Mucosa of rectum (tissue), 2 donors: ENCODE measurements at regions not wholly inside any gene's neighbourhood (a gene's known extent, or its start where the extent isn't known, plus 50 kb on each side); places are given as distances from the start of the nearest gene placed in this dataset.

ENCODE experiments used
- H3K27ac ChIP-seq, 2 donors: one replicate each; pipeline ENCODE4 v1.7.0; 2013; ENCODE audit warnings: inconsistent platforms in 2 of 2, low read depth in 2 of 2, low read length in 2 of 2
- H3K27me3 ChIP-seq, 2 donors: one replicate each; pipeline ENCODE4 v1.7.0; 2013; ENCODE audit warnings: low read length in 2 of 2; ENCODE audit not compliant: control insufficient read depth in 2 of 2, insufficient read depth in 2 of 2
- H3K36me3 ChIP-seq, 2 donors: one replicate each; pipeline ENCODE4 v1.7.0; 2013; ENCODE audit warnings: low read length in 2 of 2; ENCODE audit not compliant: control insufficient read depth in 2 of 2, insufficient read depth in 2 of 2
- H3K4me1 ChIP-seq, 2 donors: one replicate each; pipeline ENCODE4 v1.7.0; 2013; ENCODE audit warnings: low read length in 2 of 2, mild to moderate bottlenecking in 1 of 2; ENCODE audit not compliant: control insufficient read depth in 2 of 2, insufficient read depth in 2 of 2
- H3K4me3 ChIP-seq, 2 donors: one replicate each; pipeline ENCODE4 v1.7.0; 2013; ENCODE audit warnings: low read length in 2 of 2
- H3K9ac ChIP-seq, 2 donors: one replicate each; pipeline ENCODE4 v1.7.0; 2013; ENCODE audit warnings: low read length in 2 of 2, low read depth in 1 of 2, mild to moderate bottlenecking in 1 of 2
- H3K9me3 ChIP-seq, 2 donors: one replicate each; pipeline ENCODE4 v1.7.0; 2013; ENCODE audit warnings: low read length in 2 of 2; ENCODE audit not compliant: control insufficient read depth in 2 of 2
- donor health status: healthy.
- donor health status: Normal muscosa, but diverticular disease.

DNA sequence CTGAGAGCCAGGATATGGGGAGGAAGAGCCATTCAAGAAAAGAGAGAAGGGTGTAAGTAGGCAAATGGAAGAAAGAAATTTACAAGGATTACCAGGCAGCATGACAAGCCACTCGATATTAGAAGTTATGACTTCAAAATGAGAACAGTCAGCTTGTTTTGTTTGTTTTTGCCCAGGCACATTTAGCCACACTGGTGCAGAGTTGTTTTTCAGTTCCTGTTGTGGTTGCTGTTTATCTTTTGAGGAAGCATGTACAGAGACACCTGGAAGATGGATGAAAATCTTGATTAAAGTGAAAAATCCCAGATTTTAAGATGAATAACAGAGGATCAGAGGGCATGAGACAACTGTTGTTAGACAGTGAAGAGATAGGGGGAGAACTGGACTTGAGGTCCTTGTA, 199.1 kb downstream of the MTRR start:
- no peaks in the 10 kb centered on the region for H3K4me1 ChIP-seq
- no peak overlapping the region for H3K9ac ChIP-seq
- H3K9me3 ChIP-seq: no peaks in the 10 kb centered on the region

GRCh38 chr5:8070138-8070537, 201.2 kb downstream of the MTRR start:
- no peaks in the 10 kb centered on the region for H3K27me3 ChIP-seq
- H3K36me3 ChIP-seq: no peaks in the 10 kb centered on the region
- no peak overlapping the region for H3K9ac ChIP-seq
- H3K4me3 ChIP-seq: no peak overlapping the region
- H3K9me3 ChIP-seq: no peaks in the 10 kb centered on the region
- H3K27ac ChIP-seq: no peak overlapping the region
- H3K4me1 ChIP-seq: no peaks in the 10 kb centered on the region

More for the DNA sequence above, 199.1 kb downstream of the MTRR start:
- no peaks in the 10 kb centered on the region for H3K27me3 ChIP-seq
- no peak overlapping the region for H3K27ac ChIP-seq
- no peaks in the 10 kb centered on the region for H3K36me3 ChIP-seq
- no peak overlapping the region for H3K4me3 ChIP-seq

DNA sequence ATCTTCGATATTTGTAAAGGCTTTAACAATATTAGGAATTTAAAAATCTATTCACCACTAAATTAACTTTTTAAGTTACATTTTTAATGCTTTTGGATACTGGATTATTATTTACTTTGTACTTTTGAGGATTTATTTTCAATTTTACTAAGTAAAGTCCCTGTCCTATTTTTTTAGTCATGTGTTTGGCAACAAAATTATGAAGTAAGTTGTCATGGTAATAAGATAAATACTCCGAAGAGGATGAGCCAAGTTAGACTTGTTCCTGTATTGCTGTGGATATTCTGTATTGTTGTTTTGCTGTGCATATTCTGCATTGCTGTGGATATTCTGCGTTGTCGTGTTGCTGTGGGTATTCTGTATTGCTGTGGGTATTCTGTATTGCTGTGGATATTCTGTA, 210.1 kb downstream of the MTRR start:
- Histone ChIP-seq H3K27ac (no peak overlapping the region), H3K9me3 (no peaks in the 10 kb centered on the region), H3K4me3 (no peak overlapping the region)

DNA sequence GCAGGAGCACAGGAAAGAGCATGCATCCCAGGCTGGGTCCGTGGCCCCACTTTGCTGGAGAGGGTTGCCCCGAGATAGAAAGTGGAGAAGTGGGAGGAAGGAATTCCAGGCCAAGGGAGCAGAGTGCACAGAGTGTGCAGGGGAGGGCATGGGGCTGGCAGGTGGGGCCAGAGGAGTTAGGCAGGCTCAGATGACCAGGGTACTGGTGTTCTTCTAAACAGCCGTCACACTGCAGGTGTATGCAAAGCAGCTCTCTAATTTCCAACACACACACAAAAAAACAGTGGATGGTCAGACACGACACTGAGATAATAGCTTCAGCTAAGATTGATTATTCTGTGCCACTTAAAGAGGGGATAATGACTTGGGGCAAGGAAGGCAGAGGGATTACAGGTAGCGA, 212.2 kb downstream of the MTRR start:
- Histone ChIP-seq H3K4me1 (no peaks in the 10 kb centered on the region), H3K9ac (no peak overlapping the region), H3K9me3 (no peaks in the 10 kb centered on the region), H3K4me3 (no peak overlapping the region), H3K36me3 (no peaks in the 10 kb centered on the region), H3K27me3 (no peaks in the 10 kb centered on the region), H3K27ac (no peak overlapping the region)

More for the DNA sequence above, 210.1 kb downstream of the MTRR start:
- Histone ChIP-seq H3K27me3 (no peaks in the 10 kb centered on the region), H3K4me1 (no peaks in the 10 kb centered on the region), H3K9ac (no peak overlapping the region), H3K36me3 (no peaks in the 10 kb centered on the region)

DNA sequence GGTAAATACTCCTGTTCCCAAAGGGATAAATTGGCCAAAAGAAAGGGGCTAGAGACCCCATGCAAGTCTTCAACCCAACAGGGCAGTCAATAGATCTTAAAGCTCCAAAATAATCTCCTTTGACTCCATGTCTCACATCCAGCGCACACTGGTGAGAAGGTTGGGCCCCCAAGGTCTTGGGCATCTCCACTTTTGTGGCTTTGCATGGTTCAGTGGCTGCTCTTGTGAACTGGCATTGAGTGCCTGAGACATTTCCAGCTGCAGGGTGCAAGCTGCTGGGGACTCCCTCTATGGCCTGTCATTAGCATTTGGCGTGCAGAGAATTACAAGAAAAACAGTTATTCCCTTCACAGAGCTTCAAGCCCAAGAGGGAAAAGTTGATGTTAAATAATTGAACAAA, 224.7 kb downstream of the MTRR start:
- Histone ChIP-seq H3K27me3 (no peaks in the 10 kb centered on the region), H3K27ac (no peak overlapping the region), H3K9me3 (no peaks in the 10 kb centered on the region), H3K4me1 (no peaks in the 10 kb centered on the region), H3K4me3 (no peak overlapping the region), H3K36me3 (no peaks in the 10 kb centered on the region), H3K9ac (no peak overlapping the region)

DNA sequence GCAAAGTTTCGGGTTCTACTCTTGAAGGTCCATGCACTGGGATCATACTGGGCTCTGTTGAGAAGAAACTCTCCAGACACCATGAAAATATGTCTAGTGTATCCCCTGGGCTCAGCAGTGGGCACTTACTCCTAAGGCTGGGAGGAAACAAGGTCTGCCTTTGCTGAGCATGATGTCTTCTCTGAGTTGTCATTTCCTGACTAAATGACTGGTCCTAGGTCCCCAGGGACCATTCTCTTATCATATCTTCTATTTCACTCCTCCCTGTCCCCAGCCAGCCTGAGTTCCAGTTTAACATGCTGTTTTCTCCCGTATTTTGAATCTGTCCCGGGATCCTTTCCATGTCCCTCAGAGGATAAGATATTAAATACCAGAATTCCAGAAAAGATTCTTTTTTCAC, 225.4 kb downstream of the MTRR start:
- Histone ChIP-seq H3K4me3 (no peak overlapping the region), H3K27ac (no peak overlapping the region), H3K27me3 (no peaks in the 10 kb centered on the region), H3K9ac (no peak overlapping the region), H3K36me3 (no peaks in the 10 kb centered on the region), H3K9me3 (no peaks in the 10 kb centered on the region), H3K4me1 (no peaks in the 10 kb centered on the region)

DNA sequence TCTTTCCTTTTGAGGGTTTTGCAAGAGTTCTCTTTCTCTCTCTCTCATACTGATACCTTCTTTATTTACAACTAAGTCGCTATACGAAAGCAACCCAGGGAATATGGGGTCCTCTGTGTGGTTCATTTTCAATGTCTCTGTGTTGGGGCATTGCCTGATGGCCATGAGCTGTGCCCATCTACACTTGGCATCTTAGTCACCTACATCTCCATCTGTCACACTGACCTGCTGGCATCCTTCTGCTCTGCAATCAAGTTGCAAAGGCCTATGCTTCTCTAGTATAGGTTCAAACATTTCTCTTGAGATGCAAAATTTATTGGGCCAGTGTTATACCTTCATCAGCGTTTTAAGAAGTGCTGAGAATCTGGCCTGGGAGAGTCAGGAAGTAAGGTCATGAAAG, 228.2 kb downstream of the MTRR start:
- Histone ChIP-seq H3K9me3 (no peaks in the 10 kb centered on the region), H3K4me3 (no peak overlapping the region), H3K9ac (no peak overlapping the region), H3K36me3 (no peaks in the 10 kb centered on the region), H3K27me3 (no peaks in the 10 kb centered on the region), H3K4me1 (no peaks in the 10 kb centered on the region), H3K27ac (no peak overlapping the region)

- H3K9ac ChIP-seq: no peak overlapping the region
- no peak overlapping the region for H3K27ac ChIP-seq
- H3K9me3 ChIP-seq: no peaks in the 10 kb centered on the region
- H3K4me3 ChIP-seq: no peak overlapping the region
- no peaks in the 10 kb centered on the region for H3K27me3 ChIP-seq
- no peaks in the 10 kb centered on the region for H3K4me1 ChIP-seq
- no peaks in the 10 kb centered on the region for H3K36me3 ChIP-seq
Measured at GRCh38 chr5:8098081-8098480, 229.1 kb downstream of the MTRR start.

- Histone ChIP-seq H3K9ac (no peak overlapping the region), H3K27ac (no peak overlapping the region), H3K9me3 (no peaks in the 10 kb centered on the region), H3K27me3 (no peaks in the 10 kb centered on the region), H3K36me3 (no peaks in the 10 kb centered on the region), H3K4me1 (no peaks in the 10 kb centered on the region), H3K4me3 (no peak overlapping the region)
Measured at GRCh38 chr5:8102714-8103113, 233.8 kb downstream of the MTRR start.

DNA sequence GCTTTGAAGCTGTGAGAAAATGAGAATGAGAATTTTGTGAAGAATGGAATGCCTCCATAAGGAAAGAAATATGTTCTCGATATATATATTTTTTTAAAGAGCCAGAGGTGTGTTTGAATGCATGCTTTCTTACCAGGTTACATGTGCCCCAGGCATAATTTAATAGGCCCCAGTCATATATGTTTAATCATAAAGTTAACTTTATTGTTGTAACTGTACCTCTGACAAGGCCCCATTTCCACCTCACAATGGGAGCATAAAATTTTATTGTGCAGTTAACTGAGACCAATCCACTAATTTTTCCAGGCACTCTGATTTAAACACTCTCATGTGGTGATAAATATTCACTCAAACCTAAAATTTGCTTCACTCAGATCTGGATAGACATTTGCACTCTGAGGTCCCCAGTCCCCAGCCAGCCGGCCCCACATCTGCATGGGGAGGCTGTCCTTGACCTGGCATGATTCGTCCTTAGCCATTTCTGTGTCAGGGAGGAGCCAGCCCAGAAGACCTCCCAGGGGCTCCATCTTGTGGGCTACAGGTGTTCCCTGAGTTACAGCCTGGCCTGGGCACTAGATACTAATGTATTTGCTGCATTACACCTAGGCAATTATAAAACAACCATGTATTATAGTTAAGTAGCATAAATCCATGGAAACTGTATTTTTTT, 245.8 kb downstream of the MTRR start:
- Histone ChIP-seq H3K36me3 (no peaks in the 10 kb centered on the region), H3K4me1 (no peaks in the 10 kb centered on the region), H3K27ac (no peak overlapping the region), H3K9ac (no peak overlapping the region), H3K27me3 (no peaks in the 10 kb centered on the region), H3K9me3 (no peaks in the 10 kb centered on the region), H3K4me3 (no peak overlapping the region)

DNA sequence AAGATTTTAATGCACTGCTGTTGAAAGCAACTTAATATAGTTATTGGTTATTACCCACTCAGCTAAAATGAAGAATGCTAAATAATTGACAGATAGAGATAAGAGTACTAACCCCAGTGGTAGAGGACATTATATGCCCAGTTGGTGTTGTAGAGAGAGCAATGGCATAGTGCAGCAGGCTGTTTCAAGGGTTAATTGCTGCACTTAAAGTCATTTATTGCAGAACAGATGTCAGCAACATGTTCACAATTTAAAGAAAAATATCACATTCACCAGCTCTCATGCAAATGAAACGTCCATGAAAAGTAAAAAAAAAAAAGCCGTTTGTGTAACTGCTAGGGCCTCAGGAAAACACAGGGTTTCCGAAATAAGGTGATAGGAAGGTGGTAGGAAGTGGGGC, 254.6 kb downstream of the MTRR start:
- no peaks in the 10 kb centered on the region for H3K4me1 ChIP-seq
- no peak overlapping the region for H3K27ac ChIP-seq
- H3K36me3 ChIP-seq: no peaks in the 10 kb centered on the region
- no peaks in the 10 kb centered on the region for H3K27me3 ChIP-seq
- no peaks in the 10 kb centered on the region for H3K9me3 ChIP-seq
- no peak overlapping the region for H3K9ac ChIP-seq
- no peak overlapping the region for H3K4me3 ChIP-seq
